BLaER1 treated with 17β-estradiol and CSF1 and Interleukin-3, amounts not matched to agents 10 nM and 100 nM (cell line): ENCODE measurements at regions not wholly inside any gene's neighbourhood (a gene's known extent, or its start where the extent isn't known, plus 50 kb on each side); places are given as distances from the start of the nearest gene placed in this dataset.
A peak's percentile ranks its signal among the peaks of the same experiment; 100 is the strongest.

ENCODE experiments used
- H3K27ac ChIP-seq, 11 experiments: shearing (Covaris generic); formaldehyde crosslinking; 2 replicates each; pipeline ENCODE4 v1.8.1; 2022
- H3K27me3 ChIP-seq, 11 experiments: shearing (Covaris generic); formaldehyde crosslinking; 2 replicates each; pipeline ENCODE4 v1.8.1; 2022
- H3K36me3 ChIP-seq, 11 experiments: shearing (Covaris generic); formaldehyde crosslinking; 2 replicates each; pipeline ENCODE4 v1.8.1; 2022
- H3K4me1 ChIP-seq, 10 experiments: shearing (Covaris generic); formaldehyde crosslinking; 2 replicates each; pipeline ENCODE4 v1.8.1; 2022
- H3K4me2 ChIP-seq, 11 experiments: shearing (Covaris generic); formaldehyde crosslinking; 2 replicates each; pipeline ENCODE4 v1.8.1; 2022
- H3K4me3 ChIP-seq, 10 experiments: shearing (Covaris generic); formaldehyde crosslinking; 2 replicates each; pipeline ENCODE4 v1.8.1; 2022
- H3K9ac ChIP-seq, 11 experiments: shearing (Covaris generic); formaldehyde crosslinking; 2 replicates each; pipeline ENCODE4 v1.8.1; 2022
- H3K9me3 ChIP-seq, 11 experiments: shearing (Covaris generic); formaldehyde crosslinking; replicated peaks in 1 of 11; 2 replicates each; pipeline ENCODE4 v1.8.1; 2022
- H4K20me1 ChIP-seq, 11 experiments: shearing (Covaris generic); formaldehyde crosslinking; 2 replicates each; pipeline ENCODE4 v1.8.1; 2022
- Cebpa-rat ChIP-seq, 11 experiments: shearing (Covaris generic); IDR thresholded peaks; 2 replicates each; pipeline ENCODE4 v1.8.1; 2022

DNA sequence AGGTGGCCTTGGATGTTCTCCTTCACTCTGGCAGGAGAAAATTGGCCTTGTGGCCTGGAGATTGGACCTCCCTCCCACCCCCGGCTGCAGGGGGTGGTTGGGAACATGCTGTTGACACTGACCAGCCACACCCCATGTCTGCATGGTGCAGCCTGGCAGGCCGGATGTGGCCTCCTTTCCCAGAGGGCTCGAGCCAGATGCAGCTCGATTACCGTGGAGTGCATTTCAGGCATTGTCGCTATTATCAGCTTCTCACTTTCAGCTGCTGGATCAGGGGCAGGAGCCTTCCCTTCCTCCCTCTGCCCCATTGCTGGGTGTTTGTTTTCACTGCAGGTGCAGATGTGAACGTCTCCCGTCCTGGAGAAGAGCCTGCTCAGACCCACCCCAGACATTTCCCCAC lies 211.0 kb upstream of the SIX2 start:
- H3K9ac ChIP-seq: peak overlapping the region in 4 of 11 experiments; percentile 40 to 51 (median 45); a peak in 6 of 22 replicates
- H4K20me1 ChIP-seq: no peaks in the 10 kb centered on the region
- H3K36me3 ChIP-seq: peaks cover 0 to 7% (median 0%) of the 10 kb centered on the region in 11 experiments; a peak in 2 of 22 replicates
- H3K4me2 ChIP-seq: peak overlapping the region; percentile 59 to 95 (median 86)
- peak overlapping the region in 6 of 11 experiments; percentile 21 to 79 (median 64); a peak in 11 of 22 replicates for H3K27ac ChIP-seq
- H3K4me1 ChIP-seq: peaks cover 28 to 67% (median 63%) of the 10 kb centered on the region in 10 experiments
- H3K4me3 ChIP-seq: peak overlapping the region in 2 of 10 experiments; percentile 17 to 27; a peak in 3 of 20 replicates
- no peak for TF ChIP-seq Cebpa-rat (IDR thresholded peaks at IDR 0.05)
- H3K27me3 ChIP-seq: peaks cover 0 to 14% (median 0%) of the 10 kb centered on the region in 11 experiments; a peak in 2 of 22 replicates
- H3K9me3 ChIP-seq: peaks cover 3 to 31% (median 23%) of the 10 kb centered on the region in 11 experiments; a peak in 21 of 22 replicates

DNA sequence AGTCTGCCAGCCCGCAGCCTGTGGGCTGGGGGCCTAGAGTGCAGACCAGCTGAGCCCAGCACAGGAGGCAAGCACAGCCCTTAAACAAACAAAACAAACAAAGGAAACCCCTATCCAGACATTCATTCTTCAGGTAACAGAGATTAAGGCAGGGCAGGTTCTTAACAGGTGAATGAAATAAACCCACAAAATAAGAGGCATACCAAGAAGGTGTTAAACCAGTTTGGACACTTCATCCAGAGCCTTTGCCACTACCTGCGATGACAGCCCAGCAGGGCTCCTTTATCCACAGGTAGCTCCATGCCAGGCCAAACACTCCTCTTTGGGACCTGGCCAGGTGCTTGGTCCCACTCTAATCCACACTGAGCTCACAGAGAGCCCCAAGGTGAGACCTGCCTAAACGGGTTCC lies 209.7 kb upstream of the SIX2 start:
- Histone ChIP-seq H3K9ac (no peak overlapping the region), H3K4me2 (peak overlapping the region in 8 of 11 experiments; percentile 82 to 95 (median 88); a peak in 13 of 22 replicates), H4K20me1 (no peaks in the 10 kb centered on the region), H3K36me3 (peaks cover 0 to 7% (median 0%) of the 10 kb centered on the region in 11 experiments; a peak in 2 of 22 replicates), H3K27me3 (peaks cover 0 to 5% (median 0%) of the 10 kb centered on the region in 11 experiments; a peak in 1 of 22 replicates), H3K4me1 (peaks cover 19 to 58% (median 50%) of the 10 kb centered on the region in 10 experiments), H3K9me3 (peaks cover 3 to 31% (median 23%) of the 10 kb centered on the region in 11 experiments; a peak in 21 of 22 replicates), H3K27ac (peak overlapping the region in 3 of 11 experiments; percentile 12 to 79 (median 24); a peak in 2 of 22 replicates), H3K4me3 (no peak overlapping the region)
- no peak for TF ChIP-seq Cebpa-rat (IDR thresholded peaks at IDR 0.05)

DNA sequence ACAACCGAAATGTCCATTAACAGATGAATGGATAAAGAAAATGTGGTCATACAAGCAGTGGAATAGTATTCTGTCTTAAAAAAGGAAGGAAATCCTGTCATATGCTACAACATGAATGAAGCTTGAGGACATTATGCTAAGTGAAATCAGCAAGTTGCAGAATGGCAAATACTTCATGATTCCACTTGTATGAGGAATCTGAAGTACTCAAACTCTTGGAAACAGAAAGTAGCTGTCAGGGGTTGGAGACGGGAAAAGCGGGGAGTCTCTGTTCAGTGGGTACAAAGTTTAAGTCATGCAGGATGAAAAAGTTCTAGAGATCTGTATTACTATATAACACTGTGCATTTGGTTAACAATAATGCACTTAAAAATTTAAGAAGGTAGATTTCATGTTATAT lies 209.0 kb upstream of the SIX2 start:
- no peak overlapping the region for H3K4me3 ChIP-seq
- no peak overlapping the region for H3K27ac ChIP-seq
- H4K20me1 ChIP-seq: no peaks in the 10 kb centered on the region

DNA sequence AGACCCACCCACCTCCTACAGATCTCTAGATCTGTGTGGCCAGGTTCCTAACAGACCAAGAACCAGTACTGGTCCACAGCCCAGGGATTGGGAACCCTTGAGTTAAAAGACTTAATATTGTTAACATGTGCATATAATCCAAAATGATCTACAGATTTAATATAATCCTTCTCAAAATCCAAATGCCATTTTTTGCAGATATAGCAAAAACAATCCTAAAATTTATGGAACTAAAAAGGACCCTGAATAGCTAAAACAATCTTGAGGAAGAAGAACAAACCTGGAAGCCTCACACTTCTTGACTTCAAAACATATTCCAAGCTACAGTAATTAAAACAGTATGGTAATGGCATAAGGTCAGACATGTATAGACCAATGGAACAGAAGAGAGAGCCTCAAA lies 206.9 kb upstream of the SIX2 start:
- no peak overlapping the region for H3K27ac ChIP-seq
- peaks cover 0 to 7% (median 0%) of the 10 kb centered on the region in 11 experiments; a peak in 2 of 22 replicates for H3K36me3 ChIP-seq
- no peaks in the 10 kb centered on the region for H3K27me3 ChIP-seq
- H3K4me2 ChIP-seq: no peak overlapping the region
- no peak for TF ChIP-seq Cebpa-rat (IDR thresholded peaks at IDR 0.05)
- H4K20me1 ChIP-seq: no peaks in the 10 kb centered on the region
- H3K9me3 ChIP-seq: peaks cover 3 to 39% (median 25%) of the 10 kb centered on the region in 11 experiments; a peak in 21 of 22 replicates
- no peak overlapping the region for H3K4me3 ChIP-seq
- peaks cover 11 to 53% (median 33%) of the 10 kb centered on the region in 10 experiments for H3K4me1 ChIP-seq
- no peak overlapping the region for H3K9ac ChIP-seq

More for the DNA sequence above, 209.0 kb upstream of the SIX2 start:
- Histone ChIP-seq H3K36me3 (peaks cover 0 to 7% (median 0%) of the 10 kb centered on the region in 11 experiments; a peak in 2 of 22 replicates), H3K4me2 (no peak overlapping the region), H3K4me1 (peaks cover 13 to 55% (median 44%) of the 10 kb centered on the region in 10 experiments), H3K27me3 (no peaks in the 10 kb centered on the region), H3K9ac (no peak overlapping the region), H3K9me3 (peaks cover 3 to 31% (median 23%) of the 10 kb centered on the region in 11 experiments; a peak in 21 of 22 replicates)
- no peak for TF ChIP-seq Cebpa-rat (IDR thresholded peaks at IDR 0.05)

DNA sequence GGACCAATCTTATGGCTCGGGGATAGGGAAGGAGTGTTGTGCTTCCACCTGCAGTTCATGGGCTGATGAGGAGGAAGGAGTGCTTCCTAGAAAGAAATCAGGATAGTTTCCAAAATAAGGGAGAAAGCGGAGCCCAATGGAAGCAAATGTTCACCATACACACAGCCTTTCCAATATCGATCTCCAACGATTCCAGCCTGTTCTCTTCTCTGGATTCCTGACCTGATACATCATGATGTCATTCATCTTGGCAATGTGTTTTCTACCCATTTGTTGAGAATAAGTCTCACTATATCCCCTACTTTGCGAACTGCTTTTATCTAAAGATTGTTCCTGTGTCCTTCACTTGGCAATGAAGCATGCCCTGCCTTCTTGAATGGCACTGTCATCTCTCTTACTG lies 205.3 kb upstream of the SIX2 start:
- H3K9ac ChIP-seq: no peak overlapping the region
- TF ChIP-seq Cebpa-rat (IDR thresholded peaks at IDR 0.05): no peak
- H3K27me3 ChIP-seq: no peaks in the 10 kb centered on the region
- no peak overlapping the region for H3K4me3 ChIP-seq
- H3K4me2 ChIP-seq: no peak overlapping the region
- H3K4me1 ChIP-seq: peaks cover 0 to 43% (median 24%) of the 10 kb centered on the region in 10 experiments; a peak in 17 of 20 replicates
- H4K20me1 ChIP-seq: no peaks in the 10 kb centered on the region
- H3K27ac ChIP-seq: no peak overlapping the region
- peaks cover 11 to 49% (median 34%) of the 10 kb centered on the region in 11 experiments for H3K9me3 ChIP-seq
- peaks cover 0 to 7% (median 0%) of the 10 kb centered on the region in 11 experiments; a peak in 2 of 22 replicates for H3K36me3 ChIP-seq

DNA sequence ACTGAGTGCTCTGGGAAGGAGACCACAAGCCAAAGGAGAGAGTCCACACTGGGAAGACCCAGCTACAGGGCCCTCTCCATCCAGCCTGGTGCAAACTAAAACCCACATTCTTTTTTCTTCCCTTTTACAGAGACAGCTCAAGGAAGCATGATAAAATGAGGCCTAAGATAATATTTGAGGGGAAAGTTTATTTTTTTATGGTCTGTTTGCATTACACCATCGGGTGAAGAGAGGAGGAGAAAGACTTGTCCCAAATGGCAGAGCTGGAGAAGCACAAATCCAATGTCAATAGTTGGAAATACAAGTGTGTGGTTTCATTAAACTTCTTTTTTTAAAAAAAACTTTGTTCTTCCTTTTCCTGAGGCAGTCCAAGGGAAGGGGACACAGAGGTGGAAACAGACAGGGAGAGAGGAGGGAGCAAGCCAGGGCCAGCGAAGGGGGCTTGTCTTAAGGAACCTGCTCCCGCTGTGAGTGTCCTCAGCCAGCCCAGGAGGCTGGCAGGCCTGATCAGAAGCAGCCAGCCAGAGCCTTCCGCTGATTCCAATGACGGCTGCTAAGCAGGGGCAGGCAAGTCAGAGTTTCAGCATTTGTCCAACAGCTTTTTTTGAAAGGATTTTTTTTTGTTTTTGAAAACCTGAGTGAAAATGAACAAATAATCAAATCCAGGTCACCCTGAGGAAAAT lies 203.8 kb upstream of the SIX2 start:
- no peak for TF ChIP-seq Cebpa-rat (IDR thresholded peaks at IDR 0.05)
- Histone ChIP-seq H3K9me3 (peaks cover 11 to 43% (median 32%) of the 10 kb centered on the region in 11 experiments), H3K27me3 (no peaks in the 10 kb centered on the region), H3K4me1 (peaks cover 0 to 32% (median 16%) of the 10 kb centered on the region in 10 experiments; a peak in 13 of 20 replicates), H3K4me2 (peak overlapping the region in 2 of 11 experiments; percentile 1 to 9; a peak in 3 of 22 replicates), H3K27ac (no peak overlapping the region), H3K9ac (no peak overlapping the region), H3K4me3 (no peak overlapping the region), H4K20me1 (no peaks in the 10 kb centered on the region), H3K36me3 (peaks cover 0 to 7% (median 0%) of the 10 kb centered on the region in 11 experiments; a peak in 2 of 22 replicates)

DNA sequence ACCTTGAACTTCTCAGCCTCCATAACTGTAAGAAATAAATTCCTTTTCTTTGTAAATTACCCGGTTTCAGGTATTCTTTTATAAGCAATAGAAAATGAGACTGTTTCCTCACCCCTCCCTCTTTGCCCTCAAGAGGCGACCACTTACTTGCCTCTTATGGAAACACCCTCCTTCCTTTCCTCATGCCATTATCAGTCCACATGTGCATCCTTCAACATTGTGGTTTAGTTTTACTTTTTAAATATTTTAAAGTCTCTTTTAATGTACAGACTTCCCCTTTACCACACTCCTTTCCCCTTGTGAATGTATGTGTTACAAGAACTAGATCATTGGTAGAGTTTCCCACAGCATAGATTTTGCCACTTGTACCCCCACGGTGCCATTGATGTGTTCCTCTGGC lies 202.4 kb upstream of the SIX2 start:
- H3K9ac ChIP-seq: no peak overlapping the region
- H3K36me3 ChIP-seq: no peaks in the 10 kb centered on the region
- TF ChIP-seq Cebpa-rat (IDR thresholded peaks at IDR 0.05): no peak
- no peaks in the 10 kb centered on the region for H4K20me1 ChIP-seq
- peak overlapping the region in 5 of 11 experiments; percentile 2 to 36 (median 28); a peak in 7 of 22 replicates for H3K4me2 ChIP-seq
- H3K27me3 ChIP-seq: no peaks in the 10 kb centered on the region
- no peak overlapping the region for H3K27ac ChIP-seq
- peaks cover 0 to 32% (median 16%) of the 10 kb centered on the region in 10 experiments; a peak in 13 of 20 replicates for H3K4me1 ChIP-seq
- peaks cover 11 to 31% (median 21%) of the 10 kb centered on the region in 11 experiments for H3K9me3 ChIP-seq
- no peak overlapping the region for H3K4me3 ChIP-seq

DNA sequence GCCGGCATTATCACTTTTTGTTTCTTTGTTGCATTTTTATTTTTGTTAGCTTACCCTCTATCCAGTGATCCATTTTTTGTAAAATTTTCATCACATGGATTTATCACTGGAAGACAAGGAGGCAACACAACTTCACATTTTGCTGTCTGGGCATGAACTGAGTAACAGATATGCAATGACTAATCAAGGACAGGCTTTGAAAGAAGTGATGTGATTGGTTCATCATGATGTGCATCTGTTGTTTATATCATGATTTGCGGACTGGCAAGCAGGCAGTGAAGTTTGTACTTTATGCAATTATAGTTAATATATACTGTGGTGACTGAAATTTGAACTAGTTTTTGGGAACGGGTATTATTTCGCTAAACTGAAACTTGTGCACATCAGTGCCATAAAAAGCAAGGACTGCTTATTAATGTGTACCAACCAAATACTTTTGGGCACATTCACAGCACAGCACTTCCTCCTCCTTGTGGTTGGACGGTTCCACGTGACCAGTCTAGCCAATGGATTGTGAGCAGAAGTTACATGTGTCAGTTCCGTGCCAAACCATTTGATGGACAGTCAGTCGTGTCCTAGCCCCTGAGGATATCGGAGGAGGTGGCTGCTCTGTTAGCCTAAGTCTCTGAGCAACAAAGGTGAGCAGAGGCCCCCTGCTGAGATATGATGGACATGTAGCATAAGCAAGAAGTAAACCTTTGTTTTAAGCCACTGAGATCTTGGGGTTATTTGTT lies 201.4 kb upstream of the SIX2 start:
- H4K20me1 ChIP-seq: no peaks in the 10 kb centered on the region

More for the DNA sequence above, 201.4 kb upstream of the SIX2 start:
- Histone ChIP-seq H3K9ac (no peak overlapping the region), H3K27ac (no peak overlapping the region), H3K4me2 (peak overlapping the region in 6 of 11 experiments; percentile 13 to 42 (median 24); a peak in 7 of 22 replicates), H3K9me3 (peaks cover 7 to 21% (median 11%) of the 10 kb centered on the region in 11 experiments; a peak in 18 of 22 replicates), H3K36me3 (no peaks in the 10 kb centered on the region), H3K4me3 (no peak overlapping the region), H3K4me1 (peaks cover 0 to 32% (median 16%) of the 10 kb centered on the region in 10 experiments; a peak in 13 of 20 replicates), H3K27me3 (no peaks in the 10 kb centered on the region)
- TF ChIP-seq Cebpa-rat (IDR thresholded peaks at IDR 0.05): no peak
